D341Med (cell line): ENCODE measurements at regions not wholly inside any gene's neighbourhood (a gene's known extent, or its start where the extent isn't known, plus 50 kb on each side); places are given as distances from the start of the nearest gene placed in this dataset.
"Not testable (repeated sequence)": the region's sequence is repeated elsewhere in the genome, so short reads cannot be mapped to it uniquely, and the experiment has no call there.

Experiments used
- DNase-seq: peaks from one replicate; pipeline ENCODE4 v3.0.0; 2012; ENCODE audit warnings: low spot score

- no peak for DNase-seq
Observed at GRCh38 chr13:39893808-39894207, 238.3 kb downstream of the COG6 start.

DNA sequence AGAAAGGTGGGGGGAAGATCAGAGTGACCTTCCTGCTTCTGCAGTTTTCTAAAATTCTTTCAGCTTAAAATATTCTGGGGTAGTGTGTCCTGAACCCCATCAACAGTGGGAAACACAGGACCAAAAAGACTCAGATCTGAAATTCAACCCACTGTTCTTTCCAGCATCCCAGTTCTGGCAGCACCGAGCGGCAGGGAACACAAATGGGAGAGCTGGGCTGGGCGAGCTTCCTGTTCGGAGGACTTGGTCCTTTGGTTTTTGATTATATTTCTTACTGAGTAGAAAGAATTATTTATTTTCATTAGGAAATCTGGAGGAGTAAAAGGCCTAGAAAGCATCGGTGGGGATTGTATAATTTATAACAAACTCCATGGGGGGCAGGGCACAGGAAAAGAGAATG, 239.1 kb downstream of the COG6 start:
- DNase-seq = no peak

- DNase-seq = no peak
Observed at GRCh38 chr13:39895254-39895653, 239.8 kb downstream of the COG6 start.

DNA sequence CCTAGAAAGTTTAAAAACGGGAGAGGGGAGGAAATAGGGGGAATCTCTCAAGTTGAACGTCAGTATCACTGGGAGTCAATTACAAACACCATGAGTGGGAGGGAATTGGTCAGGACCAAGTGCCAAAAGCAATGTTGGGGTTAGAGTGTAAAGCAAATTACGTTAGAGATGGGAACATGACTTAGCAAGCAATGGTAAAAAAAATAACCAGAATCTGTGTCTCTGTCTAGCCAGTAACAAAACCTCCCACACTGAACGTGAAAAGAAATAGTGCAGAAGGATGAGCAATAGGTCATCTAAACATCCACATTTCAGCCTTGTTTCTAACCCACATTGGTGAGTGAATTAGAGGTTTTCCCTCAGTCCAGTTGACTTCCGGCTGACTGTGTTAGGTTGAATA, 242.2 kb downstream of the COG6 start:
- no peak for DNase-seq

- no peak for DNase-seq
Observed at GRCh38 chr13:39900106-39900750, 244.8 kb downstream of the COG6 start.

DNA sequence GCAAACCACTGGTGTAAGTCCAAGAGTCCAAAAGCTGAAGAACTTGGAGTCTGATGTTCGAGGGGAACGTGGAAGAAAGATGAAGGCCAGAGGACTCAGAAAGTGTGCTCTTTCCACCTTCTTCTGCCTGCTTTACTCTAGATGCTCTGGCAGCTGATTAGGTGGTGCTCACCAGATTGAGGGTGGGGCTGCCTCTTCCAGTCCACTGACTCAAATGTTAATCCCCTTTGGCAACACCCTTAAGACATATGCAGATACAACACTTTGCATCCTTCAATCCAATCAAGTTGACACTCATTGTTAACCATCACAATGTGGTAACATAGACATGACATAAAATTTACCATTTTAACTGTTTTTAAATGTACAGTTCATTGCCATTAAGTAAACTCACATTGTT, 249.5 kb downstream of the COG6 start:
- no peak for DNase-seq

DNA sequence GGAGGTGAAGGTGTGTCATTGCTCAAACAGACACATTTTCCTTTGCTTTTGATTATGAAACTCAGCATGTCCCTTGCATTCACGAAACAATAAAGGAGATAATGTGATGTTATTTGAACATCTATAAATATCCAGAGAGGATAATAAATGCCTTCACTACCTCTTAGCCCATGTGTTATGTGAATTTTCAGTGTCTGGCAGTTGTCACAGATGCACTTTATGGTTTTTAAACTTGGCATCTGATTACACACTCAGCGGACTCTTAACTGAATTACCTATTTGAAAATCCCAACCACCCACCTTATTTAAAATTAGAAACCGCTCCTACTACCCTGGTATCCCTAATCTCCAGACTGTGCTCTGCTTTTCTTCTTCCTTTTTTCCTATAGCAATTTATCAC, 254.2 kb downstream of the COG6 start:
- DNase-seq = no peak

- DNase-seq = no peak
Observed at GRCh38 chr13:39910041-39910440, 254.6 kb downstream of the COG6 start.

GRCh38 chr13:39910833-39911232, 255.4 kb downstream of the COG6 start:
- DNase-seq = no peak

GRCh38 chr13:39913339-39913738, 257.9 kb downstream of the COG6 start:
- DNase-seq = no peak

GRCh38 chr13:39913928-39914327, 258.5 kb downstream of the COG6 start:
- no peak for DNase-seq

- no peak for DNase-seq
Observed at GRCh38 chr13:39915418-39915817, 260.0 kb downstream of the COG6 start.

DNA sequence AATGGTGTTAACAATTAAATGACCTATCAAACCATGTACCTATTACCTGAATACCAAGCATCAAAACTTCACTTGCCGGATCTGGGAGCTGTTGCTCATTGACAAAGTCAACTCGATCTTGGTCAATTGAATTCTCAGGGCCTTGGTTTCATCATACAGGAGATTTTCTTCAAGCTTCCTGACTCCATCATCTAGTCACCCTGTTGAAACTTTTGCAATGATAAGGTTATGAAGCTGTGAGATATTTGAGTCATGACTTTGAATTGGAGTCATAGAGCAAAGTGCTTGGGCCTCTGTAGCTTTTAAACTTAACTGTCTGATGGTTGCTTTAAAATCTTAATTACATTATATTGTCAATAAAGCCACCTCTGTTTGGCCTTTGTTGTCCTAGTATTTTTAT, 260.9 kb downstream of the COG6 start:
- no peak for DNase-seq

GRCh38 chr13:39918620-39919236, 263.3 kb downstream of the COG6 start:
- no peak for DNase-seq

DNA sequence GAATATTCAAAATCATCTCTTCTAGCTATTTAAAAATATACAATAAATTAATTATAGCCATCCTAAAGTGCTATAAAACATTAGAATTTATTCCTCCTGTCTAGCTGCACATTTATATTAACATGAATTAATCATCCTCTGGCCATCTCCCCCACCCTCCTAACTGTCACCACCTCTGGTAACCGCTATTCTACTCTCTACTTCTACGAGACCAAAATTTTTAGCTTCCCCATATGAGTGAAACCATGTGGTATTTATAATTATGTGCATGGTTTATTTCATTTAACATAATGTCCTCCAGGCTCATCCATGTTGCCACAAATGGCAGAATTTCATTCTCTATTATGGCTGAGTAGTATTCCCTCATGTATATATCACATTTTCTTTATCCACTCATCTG, 265.2 kb downstream of the COG6 start:
- DNase-seq = no peak

DNA sequence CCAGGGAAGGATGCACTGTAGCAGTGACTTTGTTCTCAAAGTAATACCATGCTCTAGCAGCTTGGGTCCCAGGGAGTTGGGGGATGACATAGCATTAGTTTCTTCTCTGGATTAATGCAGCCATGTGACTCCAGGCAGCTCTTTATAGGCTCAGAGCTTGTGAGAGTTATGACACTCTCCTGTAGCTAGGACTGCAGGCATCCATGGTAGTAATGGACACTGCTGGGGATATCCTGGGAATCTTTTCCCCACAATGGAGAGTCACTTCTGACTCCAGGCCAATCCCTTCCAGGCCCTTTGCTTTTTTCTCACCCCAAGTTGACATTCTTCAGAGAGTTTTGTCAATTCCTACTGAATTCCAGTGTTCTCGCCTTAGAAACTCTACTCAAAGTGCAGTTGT, 270.9 kb downstream of the COG6 start:
- no peak for DNase-seq

GRCh38 chr13:39928261-39928660, 272.8 kb downstream of the COG6 start:
- no peak for DNase-seq

- no peak for DNase-seq
Observed at GRCh38 chr13:39929583-39929982, 274.1 kb downstream of the COG6 start.

DNA sequence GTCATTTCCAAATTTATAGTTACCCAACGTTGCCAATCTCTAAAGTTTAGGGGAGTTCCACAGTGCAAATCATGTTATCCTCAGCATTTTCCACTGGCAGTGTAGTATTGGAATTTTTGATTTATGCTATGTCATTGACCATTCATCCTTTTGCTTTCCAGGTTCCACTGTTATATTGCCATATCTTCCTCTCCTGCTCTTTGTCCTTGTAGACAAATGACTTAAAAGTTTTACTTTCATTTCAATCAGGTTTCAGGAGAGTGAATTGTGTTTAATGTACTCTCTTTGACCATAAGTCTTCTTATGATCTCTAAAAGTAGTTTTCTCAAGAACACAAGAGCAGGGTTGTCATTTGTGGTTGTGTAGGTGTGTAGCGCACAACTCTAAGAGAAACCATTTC, 274.6 kb downstream of the COG6 start:
- DNase-seq = no peak

DNA sequence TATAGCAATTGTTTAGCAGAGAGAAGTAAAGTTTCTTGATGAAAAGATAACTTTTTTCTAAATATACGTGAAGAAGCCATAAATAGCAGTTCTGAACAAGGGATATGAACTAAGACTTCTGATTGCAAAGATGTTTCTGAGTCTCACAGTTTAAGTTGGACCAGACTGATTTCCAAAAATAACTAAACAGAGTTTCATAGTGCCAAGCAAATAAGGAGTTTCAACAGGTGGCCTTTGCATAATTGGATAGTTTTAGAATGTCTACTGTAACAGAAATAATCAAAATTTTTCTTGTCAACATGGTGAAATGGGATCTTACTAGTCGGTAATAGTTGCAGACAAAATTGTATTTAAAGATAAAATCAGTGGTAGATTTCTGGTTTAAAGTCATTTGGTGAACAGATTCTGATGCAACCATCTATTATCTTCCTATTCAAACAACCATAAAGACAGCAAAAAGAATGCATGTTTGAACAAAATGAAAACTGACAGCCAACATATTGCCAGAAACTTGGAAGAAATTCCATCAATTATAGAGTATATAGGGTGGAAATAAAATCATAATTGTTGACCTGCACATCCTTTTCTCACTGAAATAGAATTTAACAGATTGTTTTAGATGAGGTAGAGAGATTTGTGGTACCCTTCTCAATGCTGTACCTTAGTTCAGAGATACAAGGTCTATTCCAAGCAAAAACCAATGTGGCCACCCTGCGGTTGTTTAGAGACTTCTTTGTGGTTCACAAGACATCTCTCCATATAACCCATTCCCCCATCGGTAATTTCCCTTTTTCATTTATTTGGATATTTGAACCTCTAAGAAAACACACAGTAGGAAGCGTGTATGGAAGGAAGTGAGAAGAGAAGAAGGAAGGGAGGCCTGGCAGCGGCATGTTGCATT, 275.3 kb downstream of the COG6 start:
- no peak for DNase-seq

DNA sequence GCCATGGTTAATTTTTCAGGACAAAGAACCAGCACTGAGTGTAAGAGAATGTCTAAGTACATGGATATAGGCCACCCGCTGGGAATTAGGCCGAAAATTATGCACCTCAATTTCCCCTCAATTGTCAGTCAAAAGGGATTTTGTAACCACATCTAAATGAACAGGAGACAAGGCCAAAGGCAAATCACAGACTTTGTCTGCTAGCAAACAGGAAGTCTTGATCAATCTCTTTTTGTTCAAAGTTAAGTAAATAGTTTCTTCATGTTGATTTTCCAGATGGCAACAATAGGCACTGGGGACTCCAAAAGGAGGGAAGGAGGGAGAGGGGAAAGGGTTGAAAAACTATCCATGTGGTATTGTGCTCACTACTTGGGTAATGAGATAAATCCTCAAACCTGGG, 276.0 kb downstream of the COG6 start:
- no peak for DNase-seq

GRCh38 chr13:39932514-39932913, 277.1 kb downstream of the COG6 start:
- DNase-seq = not testable (repeated sequence)

GRCh38 chr13:39935155-39935554, 279.7 kb downstream of the COG6 start:
- no peak for DNase-seq
